ENCODE measurements at regions not wholly inside any gene's neighbourhood (a gene's known extent, or its start where the extent isn't known, plus 50 kb on each side); places are given as distances from the start of the nearest gene placed in this dataset.

DNA sequence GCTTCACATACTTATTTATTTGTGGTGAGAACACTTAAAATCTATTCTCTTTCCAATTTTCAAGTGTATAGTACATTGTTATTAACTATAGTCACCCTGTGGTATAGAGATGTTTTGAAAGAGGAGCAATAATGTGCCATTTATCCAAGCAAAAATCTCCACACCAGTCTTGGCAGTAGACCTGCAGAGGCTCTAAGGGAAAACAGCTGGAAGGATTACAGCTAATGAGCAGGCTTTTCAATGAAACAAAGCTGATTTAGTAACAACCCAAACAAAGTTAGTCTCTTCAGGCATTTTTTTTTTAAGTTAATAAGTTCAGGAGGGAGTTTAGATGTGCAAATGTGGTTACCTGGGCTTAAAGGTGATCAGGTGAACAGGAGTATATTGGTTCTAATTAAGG, 101.9 kb downstream of the EVX1 start:
- DNase-seq (ENCODE audit: low read depth): no peak
- TF ChIP-seq, protein P1, sequence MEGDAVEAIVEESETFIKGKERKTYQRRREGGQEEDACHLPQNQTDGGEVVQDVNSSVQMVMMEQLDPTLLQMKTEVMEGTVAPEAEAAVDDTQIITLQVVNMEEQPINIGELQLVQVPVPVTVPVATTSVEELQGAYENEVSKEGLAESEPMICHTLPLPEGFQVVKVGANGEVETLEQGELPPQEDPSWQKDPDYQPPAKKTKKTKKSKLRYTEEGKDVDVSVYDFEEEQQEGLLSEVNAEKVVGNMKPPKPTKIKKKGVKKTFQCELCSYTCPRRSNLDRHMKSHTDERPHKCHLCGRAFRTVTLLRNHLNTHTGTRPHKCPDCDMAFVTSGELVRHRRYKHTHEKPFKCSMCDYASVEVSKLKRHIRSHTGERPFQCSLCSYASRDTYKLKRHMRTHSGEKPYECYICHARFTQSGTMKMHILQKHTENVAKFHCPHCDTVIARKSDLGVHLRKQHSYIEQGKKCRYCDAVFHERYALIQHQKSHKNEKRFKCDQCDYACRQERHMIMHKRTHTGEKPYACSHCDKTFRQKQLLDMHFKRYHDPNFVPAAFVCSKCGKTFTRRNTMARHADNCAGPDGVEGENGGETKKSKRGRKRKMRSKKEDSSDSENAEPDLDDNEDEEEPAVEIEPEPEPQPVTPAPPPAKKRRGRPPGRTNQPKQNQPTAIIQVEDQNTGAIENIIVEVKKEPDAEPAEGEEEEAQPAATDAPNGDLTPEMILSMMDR (IDR thresholded peaks at IDR 0.05; ENCODE audit: insufficient read depth, low read length, poor library complexity, severe bottlenecking): no peak
- no peak overlapping the region for H3K4me3 ChIP-seq (ENCODE audit: low read depth, low read length)
- H3K36me3 ChIP-seq (ENCODE audit: control insufficient read depth, insufficient read depth, low read length): no peaks in the 10 kb centered on the region
- no peaks in the 10 kb centered on the region for H3K27me3 ChIP-seq (ENCODE audit: control insufficient read depth, insufficient read depth, low read length)

DNA sequence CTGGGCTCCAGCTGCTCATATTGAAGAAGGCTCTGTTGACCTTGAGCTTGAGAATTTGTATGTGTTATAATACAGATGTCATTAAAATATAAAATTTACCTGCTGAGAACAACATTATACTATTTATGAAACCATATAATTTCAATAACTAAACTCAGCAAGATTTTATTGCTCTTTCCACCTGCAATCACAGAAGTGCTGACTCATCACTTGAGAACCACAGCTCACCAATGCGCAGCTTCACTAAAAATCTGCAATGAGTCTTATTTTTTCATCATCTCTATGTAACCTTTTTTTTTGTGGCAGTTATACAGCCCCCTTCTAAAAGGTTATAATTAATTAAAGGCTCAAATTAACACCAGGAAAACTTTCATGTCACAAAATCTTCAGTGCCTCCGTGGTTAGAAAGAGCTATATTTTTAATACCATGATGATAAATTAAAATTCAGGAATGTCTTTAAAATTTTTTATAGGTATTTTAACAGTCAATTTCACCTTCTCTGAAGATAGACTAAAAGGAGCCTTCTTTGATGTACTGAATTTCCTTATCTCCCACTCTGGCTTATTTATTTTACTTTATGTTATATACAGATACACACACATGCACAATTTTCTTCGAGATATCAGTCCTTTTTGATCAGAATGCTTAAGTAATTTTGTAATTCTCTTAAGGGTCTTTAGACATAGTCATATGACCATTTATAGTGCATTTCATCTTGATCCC, 102.7 kb downstream of the EVX1 start:
- Histone ChIP-seq H3K36me3 (ENCODE audit: control insufficient read depth, insufficient read depth, low read length) (no peaks in the 10 kb centered on the region), H3K27me3 (ENCODE audit: control insufficient read depth, insufficient read depth, low read length) (no peaks in the 10 kb centered on the region), H3K4me3 (ENCODE audit: low read depth, low read length) (no peak overlapping the region)
- no peak for DNase-seq (ENCODE audit: low read depth)
- TF ChIP-seq, protein P1 (IDR thresholded peaks at IDR 0.05; ENCODE audit: insufficient read depth, low read length, poor library complexity, severe bottlenecking): no peak

DNA sequence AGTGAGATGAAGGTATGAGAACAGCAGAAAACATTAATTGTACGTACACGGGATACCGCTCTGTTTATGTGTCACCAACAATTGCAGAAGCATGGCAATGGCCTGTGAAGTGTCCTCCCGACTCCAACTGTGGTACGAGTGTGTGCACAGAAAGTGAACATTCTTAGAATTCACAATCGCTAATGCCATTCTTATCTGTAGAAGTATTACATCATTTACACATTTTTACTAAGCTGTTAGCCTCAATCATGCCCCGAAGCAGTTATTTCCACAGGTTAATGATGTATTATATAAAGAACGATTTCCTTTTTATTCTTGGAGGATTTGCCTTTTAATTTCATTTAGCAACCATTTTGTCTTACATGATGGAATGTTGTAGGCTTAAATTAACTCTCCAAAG, 103.4 kb downstream of the EVX1 start:
- TF ChIP-seq, protein P1 (IDR thresholded peaks at IDR 0.05; ENCODE audit: insufficient read depth, low read length, poor library complexity, severe bottlenecking): no peak
- Histone ChIP-seq H3K36me3 (ENCODE audit: control insufficient read depth, insufficient read depth, low read length) (no peaks in the 10 kb centered on the region), H3K27me3 (ENCODE audit: control insufficient read depth, insufficient read depth, low read length) (no peaks in the 10 kb centered on the region), H3K4me3 (ENCODE audit: low read depth, low read length) (no peak overlapping the region)
- no peak for DNase-seq (ENCODE audit: low read depth)

DNA sequence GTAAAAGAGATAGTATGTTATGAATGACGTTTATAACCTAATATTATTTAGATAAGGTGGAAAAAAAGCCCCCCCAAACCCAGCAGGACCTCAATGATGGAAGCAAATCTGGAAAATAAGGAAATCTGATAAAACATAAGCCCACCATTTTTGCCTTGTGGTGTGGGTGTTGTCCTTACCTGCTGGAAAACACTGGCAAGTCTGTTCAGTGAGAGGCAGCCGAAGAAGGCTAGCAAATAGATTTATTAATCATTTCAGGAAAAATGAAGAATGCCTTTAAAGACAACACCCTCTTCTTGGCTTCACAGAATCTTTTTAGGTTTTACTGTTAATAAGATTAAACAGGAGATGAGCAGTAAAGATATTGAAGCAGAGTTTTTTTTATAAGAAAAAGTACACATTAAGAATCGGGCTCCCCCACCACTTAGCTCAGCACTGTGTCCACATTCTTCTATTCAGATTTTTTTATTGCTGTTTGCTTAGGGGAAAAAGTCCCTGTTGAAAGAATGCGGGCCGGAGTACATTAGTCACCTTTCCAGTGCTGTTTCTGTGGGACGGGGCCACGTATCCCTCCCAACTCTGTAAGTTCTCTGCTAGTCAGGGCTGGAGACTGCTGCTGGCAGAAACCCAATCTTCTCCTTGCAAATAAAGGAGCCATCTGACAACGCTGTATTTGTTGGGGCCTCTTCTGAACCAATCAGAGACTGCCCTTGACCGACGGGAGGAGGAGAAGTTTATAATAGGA, 104.1 kb downstream of the EVX1 start:
- TF ChIP-seq, protein P1 (IDR thresholded peaks at IDR 0.05; ENCODE audit: insufficient read depth, low read length, poor library complexity, severe bottlenecking): no peak
- peak; percentile 68 for DNase-seq (ENCODE audit: low read depth)
- Histone ChIP-seq H3K36me3 (ENCODE audit: control insufficient read depth, insufficient read depth, low read length) (no peaks in the 10 kb centered on the region), H3K4me3 (ENCODE audit: low read depth, low read length) (no peak overlapping the region), H3K27me3 (ENCODE audit: control insufficient read depth, insufficient read depth, low read length) (no peaks in the 10 kb centered on the region)

GRCh38 chr7:27347276-27347640, 104.7 kb downstream of the EVX1 start:
- H3K27me3 ChIP-seq (ENCODE audit: control insufficient read depth, insufficient read depth, low read length): no peaks in the 10 kb centered on the region
- no peak for DNase-seq (ENCODE audit: low read depth)
- TF ChIP-seq, protein P1 (IDR thresholded peaks at IDR 0.05; ENCODE audit: insufficient read depth, low read length, poor library complexity, severe bottlenecking): no peak
- H3K4me3 ChIP-seq (ENCODE audit: low read depth, low read length): no peak overlapping the region
- no peaks in the 10 kb centered on the region for H3K36me3 ChIP-seq (ENCODE audit: control insufficient read depth, insufficient read depth, low read length)
